GM23338 (cell line): ENCODE measurements at regions not wholly inside any gene's neighbourhood (a gene's known extent, or its start where the extent isn't known, plus 50 kb on each side); places are given as distances from the start of the nearest gene placed in this dataset.

Experiments used
- ATAC-seq: fragments of 200-7000 bp; cut with Tn5 transposase; 3 replicates; pipeline ENCODE4 v1.9.1; 2020
- DNase-seq: peaks from one replicate; pipeline ENCODE4 v3.0.0-alpha.2; 2015; ENCODE audit warnings: low spot score
- H2AFZ ChIP-seq: fragments of 200-600 bp; sonication (generic); 2 replicates; pipeline ENCODE4 v1.8.0; 2016; ENCODE audit warnings: antibody characterized with exemption, mild to moderate bottlenecking, moderate library complexity
- H3F3A ChIP-seq: fragments of 200-600 bp; sonication (generic); replicated peaks from 2 replicates; pipeline ENCODE4 v1.8.0; 2017; ENCODE audit warnings: antibody characterized with exemption, mixed run types, low read depth
- H3K27ac ChIP-seq: fragments of 200-600 bp; sonication (generic); 2 replicates; pipeline ENCODE4 v1.6.1; 2016; ENCODE audit warnings: low read depth
- H3K27me3 ChIP-seq: fragments of 200-600 bp; sonication (generic); 2 replicates; pipeline ENCODE4 v1.8.0; 2016; ENCODE audit warnings: mild to moderate bottlenecking, mixed run types, moderate library complexity; ENCODE audit not compliant: insufficient read depth
- H3K36me3 ChIP-seq: fragments of 200-600 bp; sonication (generic); 2 replicates; pipeline ENCODE4 v1.8.0; 2016; ENCODE audit warnings: mild to moderate bottlenecking; ENCODE audit not compliant: insufficient read depth
- H3K4me1 ChIP-seq: fragments of 200-600 bp; sonication (generic); 2 replicates; pipeline ENCODE4 v1.8.0; 2016; ENCODE audit warnings: mild to moderate bottlenecking, moderate library complexity; ENCODE audit not compliant: insufficient read depth
- H3K4me2 ChIP-seq: fragments of 200-600 bp; sonication (generic); 2 replicates; pipeline ENCODE4 v1.7.1; 2017; ENCODE audit warnings: mixed run types
- H3K4me3 ChIP-seq: fragments of 200-600 bp; sonication (generic); 2 replicates; pipeline ENCODE4 v1.6.1; 2016; ENCODE audit warnings: mixed run types
- H3K79me2 ChIP-seq: fragments of 200-600 bp; sonication (generic); replicated peaks from 2 replicates; pipeline ENCODE4 v1.8.0; 2017; ENCODE audit warnings: mild to moderate bottlenecking; ENCODE audit not compliant: insufficient read depth
- H3K9me2 ChIP-seq: fragments of 200-600 bp; sonication (generic); 2 replicates; pipeline ENCODE4 v1.8.0; 2017; ENCODE audit not compliant: insufficient read depth
- H4K20me1 ChIP-seq: fragments of 200-600 bp; sonication (generic); replicated peaks from 2 replicates; pipeline ENCODE4 v1.8.0; 2017; ENCODE audit warnings: mild to moderate bottlenecking; ENCODE audit not compliant: insufficient read depth
- H3K27ac Mint-ChIP-seq: 2 replicates; pipeline ENCODE4 v1.8.0; 2020; ENCODE audit warnings: inconsistent platforms, mild to moderate bottlenecking, moderate library complexity, mixed read lengths
- H3K27me3 Mint-ChIP-seq: 3 replicates; pipeline ENCODE4 v1.8.0; 2022; ENCODE audit warnings: low read depth, mild to moderate bottlenecking, moderate library complexity, mixed read lengths, inconsistent platforms; ENCODE audit not compliant: insufficient read depth, poor library complexity
- H3K36me3 Mint-ChIP-seq: 3 replicates; pipeline ENCODE4 v1.8.0; 2021; ENCODE audit warnings: low read depth, mild to moderate bottlenecking, inconsistent platforms, moderate library complexity, mixed read lengths
- H3K4me1 Mint-ChIP-seq: 3 replicates; pipeline ENCODE4 v1.8.0; 2020; ENCODE audit warnings: mild to moderate bottlenecking, inconsistent platforms, mixed read lengths
- H3K4me3 Mint-ChIP-seq: 3 replicates; pipeline ENCODE4 v1.8.0; 2021; ENCODE audit warnings: moderate library complexity, mild to moderate bottlenecking, inconsistent platforms, mixed read lengths
- H3K9me3 Mint-ChIP-seq: 3 replicates; pipeline ENCODE4 v1.8.0; 2020; ENCODE audit warnings: moderate library complexity, mild to moderate bottlenecking, inconsistent platforms, mixed read lengths
- CREB1 ChIP-seq: fragments of 250-450 bp; sonication (Bioruptor Pico); IDR thresholded peaks from 2 replicates; pipeline ENCODE4 v1.5.0; 2020; ENCODE audit warnings: low read depth, mild to moderate bottlenecking, moderate library complexity
- EZH2 ChIP-seq: fragments of 200-600 bp; sonication (generic); IDR thresholded peaks from one replicate; pipeline ENCODE4 v1.8.0; 2017; ENCODE audit warnings: antibody characterized with exemption, mild to moderate bottlenecking, low read depth; ENCODE audit not compliant: unreplicated experiment
- EZH2phosphoT487 ChIP-seq: fragments of 200-600 bp; sonication (generic); IDR thresholded peaks from one replicate; pipeline ENCODE4 v1.8.1; 2018; ENCODE audit warnings: antibody characterized with exemption; ENCODE audit not compliant: unreplicated experiment
- JUNB ChIP-seq: IDR thresholded peaks from one replicate; pipeline ENCODE4 v1.6.1; 2016; ENCODE audit warnings: antibody characterized with exemption; ENCODE audit not compliant: unreplicated experiment
- NANOG ChIP-seq: IDR thresholded peaks from 2 replicates; pipeline ENCODE4 v1.6.1; 2016; ENCODE audit warnings: antibody characterized with exemption, borderline replicate concordance
- STAT1 ChIP-seq: IDR thresholded peaks from one replicate; pipeline ENCODE4 v1.6.1; 2016; ENCODE audit warnings: antibody characterized with exemption; ENCODE audit not compliant: unreplicated experiment
- ZNF331 ChIP-seq: fragments of 250-450 bp; sonication (Bioruptor Pico); IDR thresholded peaks from 2 replicates; pipeline ENCODE4 v1.5.0; 2020; ENCODE audit warnings: low read depth, mild to moderate bottlenecking, moderate library complexity
- TF ChIP-seq, protein P1 (sequence below), 2 experiments: fragments of 200-600 bp in 1 of 2; sonication (generic) in 1 of 2; conservative IDR thresholded peaks; 2 replicates each; pipeline versions ENCODE4 v1.5.1 to v1.6.1; 2016 to 2017; ENCODE audit warnings: antibody characterized with exemption in 2 of 2, low read depth in 2 of 2, mild to moderate bottlenecking in 2 of 2, moderate library complexity in 1 of 2
- TF ChIP-seq, protein P2 (sequence below): IDR thresholded peaks from one replicate; pipeline ENCODE4 v1.6.1; 2018; ENCODE audit warnings: antibody characterized with exemption; ENCODE audit not compliant: unreplicated experiment
- TF ChIP-seq, protein P3 (sequence below): IDR thresholded peaks from 2 replicates; pipeline ENCODE4 v1.6.1; 2016; ENCODE audit warnings: antibody characterized with exemption

DNA sequence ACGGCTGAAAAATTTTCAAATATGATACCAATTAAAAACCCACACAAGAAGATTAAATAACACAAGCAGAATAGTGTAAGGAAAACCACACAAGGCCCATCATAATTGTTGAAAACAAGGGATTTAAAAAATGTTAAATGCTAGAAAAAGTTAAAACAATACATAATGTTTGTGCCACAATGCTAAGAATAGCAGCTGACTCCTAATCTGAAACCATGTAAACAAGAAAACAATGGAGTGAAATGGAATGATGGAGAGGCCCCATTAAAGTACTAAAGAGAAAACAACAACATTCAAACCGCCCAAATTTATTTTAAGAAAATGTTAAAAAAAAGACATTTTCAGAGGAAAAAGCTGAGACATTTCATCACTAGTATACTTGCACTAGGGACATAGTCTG, 663.6 kb upstream of the NCAM2 start (continued):
- TF ChIP-seq ZNF331 (CRISPR knock-in tag) (no peak), NANOG (no peak), CREB1 (CRISPR knock-in tag) (no peak), STAT1 (no peak), EZH2phosphoT487 (no peak), JUNB (no peak)
- TF ChIP-seq, protein P1, sequence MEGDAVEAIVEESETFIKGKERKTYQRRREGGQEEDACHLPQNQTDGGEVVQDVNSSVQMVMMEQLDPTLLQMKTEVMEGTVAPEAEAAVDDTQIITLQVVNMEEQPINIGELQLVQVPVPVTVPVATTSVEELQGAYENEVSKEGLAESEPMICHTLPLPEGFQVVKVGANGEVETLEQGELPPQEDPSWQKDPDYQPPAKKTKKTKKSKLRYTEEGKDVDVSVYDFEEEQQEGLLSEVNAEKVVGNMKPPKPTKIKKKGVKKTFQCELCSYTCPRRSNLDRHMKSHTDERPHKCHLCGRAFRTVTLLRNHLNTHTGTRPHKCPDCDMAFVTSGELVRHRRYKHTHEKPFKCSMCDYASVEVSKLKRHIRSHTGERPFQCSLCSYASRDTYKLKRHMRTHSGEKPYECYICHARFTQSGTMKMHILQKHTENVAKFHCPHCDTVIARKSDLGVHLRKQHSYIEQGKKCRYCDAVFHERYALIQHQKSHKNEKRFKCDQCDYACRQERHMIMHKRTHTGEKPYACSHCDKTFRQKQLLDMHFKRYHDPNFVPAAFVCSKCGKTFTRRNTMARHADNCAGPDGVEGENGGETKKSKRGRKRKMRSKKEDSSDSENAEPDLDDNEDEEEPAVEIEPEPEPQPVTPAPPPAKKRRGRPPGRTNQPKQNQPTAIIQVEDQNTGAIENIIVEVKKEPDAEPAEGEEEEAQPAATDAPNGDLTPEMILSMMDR (conservative IDR thresholded peaks at IDR 0.05; ENCODE audit: low read depth in 2 of 2): no peak
- TF ChIP-seq, protein P2, sequence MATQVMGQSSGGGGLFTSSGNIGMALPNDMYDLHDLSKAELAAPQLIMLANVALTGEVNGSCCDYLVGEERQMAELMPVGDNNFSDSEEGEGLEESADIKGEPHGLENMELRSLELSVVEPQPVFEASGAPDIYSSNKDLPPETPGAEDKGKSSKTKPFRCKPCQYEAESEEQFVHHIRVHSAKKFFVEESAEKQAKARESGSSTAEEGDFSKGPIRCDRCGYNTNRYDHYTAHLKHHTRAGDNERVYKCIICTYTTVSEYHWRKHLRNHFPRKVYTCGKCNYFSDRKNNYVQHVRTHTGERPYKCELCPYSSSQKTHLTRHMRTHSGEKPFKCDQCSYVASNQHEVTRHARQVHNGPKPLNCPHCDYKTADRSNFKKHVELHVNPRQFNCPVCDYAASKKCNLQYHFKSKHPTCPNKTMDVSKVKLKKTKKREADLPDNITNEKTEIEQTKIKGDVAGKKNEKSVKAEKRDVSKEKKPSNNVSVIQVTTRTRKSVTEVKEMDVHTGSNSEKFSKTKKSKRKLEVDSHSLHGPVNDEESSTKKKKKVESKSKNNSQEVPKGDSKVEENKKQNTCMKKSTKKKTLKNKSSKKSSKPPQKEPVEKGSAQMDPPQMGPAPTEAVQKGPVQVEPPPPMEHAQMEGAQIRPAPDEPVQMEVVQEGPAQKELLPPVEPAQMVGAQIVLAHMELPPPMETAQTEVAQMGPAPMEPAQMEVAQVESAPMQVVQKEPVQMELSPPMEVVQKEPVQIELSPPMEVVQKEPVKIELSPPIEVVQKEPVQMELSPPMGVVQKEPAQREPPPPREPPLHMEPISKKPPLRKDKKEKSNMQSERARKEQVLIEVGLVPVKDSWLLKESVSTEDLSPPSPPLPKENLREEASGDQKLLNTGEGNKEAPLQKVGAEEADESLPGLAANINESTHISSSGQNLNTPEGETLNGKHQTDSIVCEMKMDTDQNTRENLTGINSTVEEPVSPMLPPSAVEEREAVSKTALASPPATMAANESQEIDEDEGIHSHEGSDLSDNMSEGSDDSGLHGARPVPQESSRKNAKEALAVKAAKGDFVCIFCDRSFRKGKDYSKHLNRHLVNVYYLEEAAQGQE: no peak
- TF ChIP-seq, protein P3, sequence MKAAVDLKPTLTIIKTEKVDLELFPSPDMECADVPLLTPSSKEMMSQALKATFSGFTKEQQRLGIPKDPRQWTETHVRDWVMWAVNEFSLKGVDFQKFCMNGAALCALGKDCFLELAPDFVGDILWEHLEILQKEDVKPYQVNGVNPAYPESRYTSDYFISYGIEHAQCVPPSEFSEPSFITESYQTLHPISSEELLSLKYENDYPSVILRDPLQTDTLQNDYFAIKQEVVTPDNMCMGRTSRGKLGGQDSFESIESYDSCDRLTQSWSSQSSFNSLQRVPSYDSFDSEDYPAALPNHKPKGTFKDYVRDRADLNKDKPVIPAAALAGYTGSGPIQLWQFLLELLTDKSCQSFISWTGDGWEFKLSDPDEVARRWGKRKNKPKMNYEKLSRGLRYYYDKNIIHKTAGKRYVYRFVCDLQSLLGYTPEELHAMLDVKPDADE: no peak

DNA sequence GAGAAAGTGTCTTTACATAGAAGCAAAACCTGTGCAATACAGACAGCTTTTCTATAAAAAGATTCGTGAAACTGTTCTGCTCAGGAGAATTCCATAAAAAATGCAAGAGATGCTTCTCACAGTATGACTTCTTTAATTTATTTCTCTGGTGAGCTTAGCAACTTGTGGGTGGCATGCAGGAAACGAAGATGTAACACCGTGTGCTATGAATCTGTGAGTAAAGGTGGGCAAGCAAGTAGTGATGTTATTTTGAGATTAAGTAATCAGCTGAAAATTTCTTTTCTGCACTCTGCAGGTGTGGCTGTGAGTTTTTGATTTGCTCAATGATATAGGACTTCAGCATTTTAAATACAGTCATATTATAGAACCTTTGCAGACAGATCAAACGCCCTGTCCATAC, 656.8 kb upstream of the NCAM2 start:
- Mint-ChIP-seq H3K36me3 (no peaks in the 10 kb centered on the region), H3K9me3 (peaks cover 7% of the 10 kb centered on the region), H3K4me3 (no peak overlapping the region), H3K27me3 (no peaks in the 10 kb centered on the region), H3K4me1 (peaks cover 12% of the 10 kb centered on the region; the same call in 2 of the 3 replicates), H3K27ac (no peak overlapping the region)
- H4K20me1 ChIP-seq: no peaks in the 10 kb centered on the region
- no peaks in the 10 kb centered on the region for H3K36me3 ChIP-seq
- H3K27ac ChIP-seq: no peak overlapping the region
- ATAC-seq (no peak), DNase-seq (no peak)
- H3F3A ChIP-seq: no peaks in the 10 kb centered on the region
- H3K4me1 ChIP-seq: no peaks in the 10 kb centered on the region; the same call in 1 of the 2 replicates
- H3K79me2 ChIP-seq: no peaks in the 10 kb centered on the region
- H3K27me3 ChIP-seq: no peaks in the 10 kb centered on the region
- H3K4me3 ChIP-seq: no peak overlapping the region
- no peak overlapping the region for H2AFZ ChIP-seq
- no peaks in the 10 kb centered on the region for H3K9me2 ChIP-seq
- H3K4me2 ChIP-seq: no peak overlapping the region
- TF ChIP-seq EZH2 (no peak), STAT1 (no peak)
- TF ChIP-seq, protein P2: no peak
- TF ChIP-seq, protein P3: no peak
